ENCODE measurements at regions not wholly inside any gene's neighbourhood (a gene's known extent, or its start where the extent isn't known, plus 50 kb on each side); places are given as distances from the start of the nearest gene placed in this dataset.
"Not testable (repeated sequence)": the region's sequence is repeated elsewhere in the genome, so short reads cannot be mapped to it uniquely, and the experiment has no call there.

DNA sequence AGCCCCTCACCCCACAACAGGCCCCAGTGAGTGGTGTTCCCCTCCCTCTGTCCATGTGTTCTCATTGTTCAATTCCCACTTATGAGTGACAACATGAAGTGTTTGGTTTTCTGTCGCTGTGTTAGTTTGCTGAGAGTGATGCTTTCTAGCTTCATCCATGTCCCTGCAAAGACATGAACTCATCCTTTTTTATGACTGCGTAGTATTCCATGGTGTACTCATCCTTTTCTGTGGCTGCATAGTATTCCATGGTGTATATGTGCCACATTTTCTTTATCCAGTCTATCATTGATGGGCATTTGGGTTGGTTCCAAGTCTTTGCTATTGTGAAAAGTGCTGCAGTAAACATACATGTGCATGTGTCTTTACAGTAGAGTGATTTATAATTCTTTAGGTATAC, 73.8 kb upstream of the HGF start:
- TF ChIP-seq POLR2A, POLR2AphosphoS5 (IDR thresholded peaks at IDR 0.05; ENCODE audit: low read depth, low read length): not testable (repeated sequence)
